ENCODE measurements at regions not wholly inside any gene's neighbourhood (a gene's known extent, or its start where the extent isn't known, plus 50 kb on each side); places are given as distances from the start of the nearest gene placed in this dataset.

DNA sequence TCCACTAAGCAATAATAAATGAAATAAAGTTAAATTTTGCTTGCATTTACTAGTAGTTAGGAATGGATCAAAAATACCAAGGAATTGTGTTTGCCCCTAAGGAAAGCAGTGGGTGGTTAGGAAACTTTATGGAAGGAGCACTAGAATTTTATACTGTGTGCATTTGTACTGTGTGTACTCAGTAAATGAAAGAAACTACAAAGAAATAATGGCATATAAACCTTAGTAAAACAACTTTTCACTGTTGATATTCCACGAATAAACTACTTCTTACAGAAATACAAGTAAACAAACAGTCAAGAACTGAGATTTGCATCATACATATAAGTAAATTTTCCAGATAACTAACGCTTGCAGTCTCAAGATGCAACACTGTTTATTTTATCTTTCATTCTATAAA lies 103.7 kb upstream of the PARP8 start:
- no peak for DNase-seq (ENCODE audit: extremely low spot score, unreplicated experiment)
- Mint-ChIP-seq H3K27ac (ENCODE audit: unreplicated experiment) (no peak overlapping the region), H3K4me3 (ENCODE audit: unreplicated experiment) (no peak overlapping the region), H3K36me3 (ENCODE audit: unreplicated experiment) (peaks cover 1% of the 10 kb centered on the region), H3K9me3 (ENCODE audit: unreplicated experiment) (peaks cover 2% of the 10 kb centered on the region), H3K27me3 (ENCODE audit: unreplicated experiment) (peaks cover 21% of the 10 kb centered on the region), H3K4me1 (ENCODE audit: unreplicated experiment) (no peaks in the 10 kb centered on the region)
- TF ChIP-seq, protein P1, sequence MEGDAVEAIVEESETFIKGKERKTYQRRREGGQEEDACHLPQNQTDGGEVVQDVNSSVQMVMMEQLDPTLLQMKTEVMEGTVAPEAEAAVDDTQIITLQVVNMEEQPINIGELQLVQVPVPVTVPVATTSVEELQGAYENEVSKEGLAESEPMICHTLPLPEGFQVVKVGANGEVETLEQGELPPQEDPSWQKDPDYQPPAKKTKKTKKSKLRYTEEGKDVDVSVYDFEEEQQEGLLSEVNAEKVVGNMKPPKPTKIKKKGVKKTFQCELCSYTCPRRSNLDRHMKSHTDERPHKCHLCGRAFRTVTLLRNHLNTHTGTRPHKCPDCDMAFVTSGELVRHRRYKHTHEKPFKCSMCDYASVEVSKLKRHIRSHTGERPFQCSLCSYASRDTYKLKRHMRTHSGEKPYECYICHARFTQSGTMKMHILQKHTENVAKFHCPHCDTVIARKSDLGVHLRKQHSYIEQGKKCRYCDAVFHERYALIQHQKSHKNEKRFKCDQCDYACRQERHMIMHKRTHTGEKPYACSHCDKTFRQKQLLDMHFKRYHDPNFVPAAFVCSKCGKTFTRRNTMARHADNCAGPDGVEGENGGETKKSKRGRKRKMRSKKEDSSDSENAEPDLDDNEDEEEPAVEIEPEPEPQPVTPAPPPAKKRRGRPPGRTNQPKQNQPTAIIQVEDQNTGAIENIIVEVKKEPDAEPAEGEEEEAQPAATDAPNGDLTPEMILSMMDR (IDR thresholded peaks at IDR 0.05), result no peak

DNA sequence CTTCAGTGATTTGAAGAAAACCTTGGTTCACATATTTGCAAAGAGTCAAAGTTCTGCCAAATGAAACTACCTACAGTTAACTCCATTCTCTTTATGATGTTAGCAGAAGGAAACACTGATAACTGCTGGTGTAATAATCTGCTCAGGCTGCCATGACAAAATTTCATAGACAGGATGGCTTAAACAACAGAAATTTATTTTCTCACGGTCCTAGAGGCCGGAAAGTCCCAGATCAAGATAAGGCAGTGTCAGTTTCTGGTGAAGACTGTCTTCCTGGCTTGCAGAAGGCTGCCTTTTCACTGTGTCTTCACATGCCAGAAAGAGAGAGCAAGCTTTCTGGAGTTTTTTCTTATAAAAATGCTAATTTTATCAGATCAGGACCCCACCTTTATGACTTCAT lies 102.4 kb upstream of the PARP8 start:
- DNase-seq (ENCODE audit: extremely low spot score, unreplicated experiment), result no peak
- Mint-ChIP-seq H3K4me3 (ENCODE audit: unreplicated experiment) (no peak overlapping the region), H3K9me3 (ENCODE audit: unreplicated experiment) (peaks cover 13% of the 10 kb centered on the region), H3K36me3 (ENCODE audit: unreplicated experiment) (peaks cover 3% of the 10 kb centered on the region), H3K27me3 (ENCODE audit: unreplicated experiment) (peaks cover 19% of the 10 kb centered on the region), H3K27ac (ENCODE audit: unreplicated experiment) (no peak overlapping the region), H3K4me1 (ENCODE audit: unreplicated experiment) (no peaks in the 10 kb centered on the region)
- TF ChIP-seq, protein P1 (IDR thresholded peaks at IDR 0.05), result no peak

DNA sequence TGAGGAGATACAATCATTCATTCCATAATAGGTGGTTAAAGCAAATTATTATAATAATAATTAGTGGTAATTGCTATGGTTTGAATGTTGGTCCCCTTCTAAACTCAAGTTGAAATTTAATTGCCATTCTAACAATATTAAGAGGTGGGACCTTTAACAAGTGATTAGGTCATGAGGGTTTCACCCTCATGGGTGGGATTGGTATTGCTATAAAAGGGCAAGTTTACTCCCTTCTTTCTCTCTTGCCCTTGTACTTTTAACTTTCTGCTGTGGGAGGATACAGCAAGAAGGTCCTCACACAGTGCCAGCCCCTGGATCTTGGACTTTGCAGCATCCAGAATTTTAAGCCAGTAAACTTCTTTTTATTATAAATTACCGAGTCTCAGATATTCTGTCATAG lies 101.9 kb upstream of the PARP8 start:
- TF ChIP-seq, protein P1 (IDR thresholded peaks at IDR 0.05), result no peak
- no peak overlapping the region for H3K4me3 Mint-ChIP-seq (ENCODE audit: unreplicated experiment)
- DNase-seq (ENCODE audit: extremely low spot score, unreplicated experiment), result no peak
- H3K4me1 Mint-ChIP-seq (ENCODE audit: unreplicated experiment), result no peaks in the 10 kb centered on the region
- H3K27me3 Mint-ChIP-seq (ENCODE audit: unreplicated experiment), result peaks cover 15% of the 10 kb centered on the region
- peaks cover 3% of the 10 kb centered on the region for H3K36me3 Mint-ChIP-seq (ENCODE audit: unreplicated experiment)
- H3K9me3 Mint-ChIP-seq (ENCODE audit: unreplicated experiment), result peaks cover 13% of the 10 kb centered on the region
- H3K27ac Mint-ChIP-seq (ENCODE audit: unreplicated experiment), result no peak overlapping the region

DNA sequence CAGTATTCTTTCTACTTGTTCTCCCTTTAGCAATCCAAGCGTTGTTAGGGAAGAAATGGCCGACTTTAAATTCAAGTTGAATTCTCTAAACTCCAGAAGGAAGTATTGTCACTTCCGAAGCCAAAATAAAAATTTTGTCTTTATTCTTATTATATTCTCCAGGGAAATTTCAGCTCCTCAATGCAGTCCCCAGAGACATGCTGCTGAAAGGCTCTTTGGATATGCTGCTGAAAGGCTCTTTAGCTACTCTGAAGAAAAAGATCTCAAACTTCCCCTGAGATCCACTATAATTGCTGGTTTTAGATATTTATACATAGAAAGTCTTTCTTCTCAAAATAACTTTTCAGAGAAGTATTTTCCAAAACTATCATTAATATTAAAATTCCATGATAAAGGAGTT lies 92.3 kb upstream of the PARP8 start:
- TF ChIP-seq, protein P1 (IDR thresholded peaks at IDR 0.05), result no peak
- Mint-ChIP-seq H3K27me3 (ENCODE audit: unreplicated experiment) (peaks cover 8% of the 10 kb centered on the region), H3K9me3 (ENCODE audit: unreplicated experiment) (peaks cover 7% of the 10 kb centered on the region), H3K27ac (ENCODE audit: unreplicated experiment) (no peak overlapping the region), H3K36me3 (ENCODE audit: unreplicated experiment) (no peaks in the 10 kb centered on the region), H3K4me3 (ENCODE audit: unreplicated experiment) (no peak overlapping the region), H3K4me1 (ENCODE audit: unreplicated experiment) (peaks cover 7% of the 10 kb centered on the region)
- no peak for DNase-seq (ENCODE audit: extremely low spot score, unreplicated experiment)

DNA sequence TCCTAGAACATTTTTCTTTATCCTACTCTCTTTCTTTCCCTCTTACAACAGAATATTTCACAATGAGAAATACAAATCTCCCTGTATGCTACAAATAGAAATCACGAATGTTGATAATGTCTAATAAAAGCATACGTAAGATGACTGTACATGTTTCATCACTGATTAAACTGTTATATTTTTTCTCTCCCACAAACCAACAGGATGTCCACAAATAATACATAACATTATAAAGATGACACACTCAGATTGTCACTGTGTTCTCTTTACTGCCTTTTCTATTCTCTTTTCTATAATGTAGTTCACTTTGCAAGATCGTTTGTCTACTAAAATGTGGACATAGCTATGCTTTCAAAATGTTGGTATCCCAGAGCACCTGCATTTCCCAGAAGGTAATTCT lies 90.7 kb upstream of the PARP8 start:
- H3K4me1 Mint-ChIP-seq (ENCODE audit: unreplicated experiment), result peaks cover 7% of the 10 kb centered on the region
- peaks cover 4% of the 10 kb centered on the region for H3K27me3 Mint-ChIP-seq (ENCODE audit: unreplicated experiment)
- no peaks in the 10 kb centered on the region for H3K36me3 Mint-ChIP-seq (ENCODE audit: unreplicated experiment)
- no peak overlapping the region for H3K4me3 Mint-ChIP-seq (ENCODE audit: unreplicated experiment)
- H3K27ac Mint-ChIP-seq (ENCODE audit: unreplicated experiment), result no peak overlapping the region
- no peak for DNase-seq (ENCODE audit: extremely low spot score, unreplicated experiment)
- TF ChIP-seq, protein P1 (IDR thresholded peaks at IDR 0.05), result no peak
- peaks cover 8% of the 10 kb centered on the region for H3K9me3 Mint-ChIP-seq (ENCODE audit: unreplicated experiment)

Measured in osteocyte (in vitro differentiated cells).